GM21825 (cell line): ENCODE measurements at regions not wholly inside any gene's neighbourhood (a gene's known extent, or its start where the extent isn't known, plus 50 kb on each side); places are given as distances from the start of the nearest gene placed in this dataset.
"Not testable (repeated sequence)": the region's sequence is repeated elsewhere in the genome, so short reads cannot be mapped to it uniquely, and the experiment has no call there.

Experiments
- ATAC-seq: cut with Tn5 transposase; IDR thresholded peaks from one replicate; pipeline ENCODE4 v1.9.1; 2021; ENCODE audit warnings: mild to moderate bottlenecking, moderate library complexity; ENCODE audit not compliant: unreplicated experiment

- ATAC-seq, result no peak
These were observed 123.0 kb upstream of the ATP5MC3 start for GRCh38 chr2:175304541-175304940.

- ATAC-seq, result no peak
These were observed 112.3 kb upstream of the ATP5MC3 start for GRCh38 chr2:175293776-175294175.

- ATAC-seq, result no peak
These were observed 111.7 kb upstream of the ATP5MC3 start for GRCh38 chr2:175293195-175293594.

- no peak for ATAC-seq
These were observed 101.4 kb upstream of the ATP5MC3 start for GRCh38 chr2:175282886-175283285.

- no peak for ATAC-seq
These were observed 100.8 kb upstream of the ATP5MC3 start for GRCh38 chr2:175282300-175282699.

GRCh38 chr2:175277772-175278171 lies 96.3 kb upstream of the ATP5MC3 start:
- ATAC-seq, result no peak

GRCh38 chr2:175275539-175275938 lies 94.0 kb upstream of the ATP5MC3 start:
- ATAC-seq, result no peak

- ATAC-seq, result no peak
These were observed 77.7 kb upstream of the ATP5MC3 start for GRCh38 chr2:175259164-175259563.

- ATAC-seq, result no peak
These were observed 75.5 kb upstream of the ATP5MC3 start for GRCh38 chr2:175256806-175257585.

- ATAC-seq, result not testable (repeated sequence)
These were observed 74.9 kb upstream of the ATP5MC3 start for GRCh38 chr2:175256391-175256790.

GRCh38 chr2:175253871-175254270 lies 72.4 kb upstream of the ATP5MC3 start:
- no peak for ATAC-seq

- no peak for ATAC-seq
These were observed 70.0 kb upstream of the ATP5MC3 start for GRCh38 chr2:175251425-175252041.

GRCh38 chr2:175247159-175247558 lies 65.6 kb upstream of the ATP5MC3 start:
- no peak for ATAC-seq

GRCh38 chr2:175244697-175245096 lies 63.2 kb upstream of the ATP5MC3 start:
- ATAC-seq, result no peak

GRCh38 chr2:175241691-175242090 lies 60.2 kb upstream of the ATP5MC3 start:
- no peak for ATAC-seq

- not testable (repeated sequence) for ATAC-seq
These were observed 58.5 kb upstream of the ATP5MC3 start for GRCh38 chr2:175240033-175240432.

GRCh38 chr2:175236930-175237329 lies 55.4 kb upstream of the ATP5MC3 start:
- ATAC-seq, result no peak

GRCh38 chr2:175234650-175235049 lies 53.1 kb upstream of the ATP5MC3 start:
- ATAC-seq, result no peak

- no peak for ATAC-seq
These were observed 52.6 kb upstream of the ATP5MC3 start for GRCh38 chr2:175234153-175234552.

GRCh38 chr2:175233135-175233719 lies 51.7 kb upstream of the ATP5MC3 start:
- no peak for ATAC-seq
